MCF 10A (cell line): ENCODE measurements at regions not wholly inside any gene's neighbourhood (a gene's known extent, or its start where the extent isn't known, plus 50 kb on each side); places are given as distances from the start of the nearest gene placed in this dataset.

Experiments
- BruUV-seq: library from RNA; stranded (reverse); fragments of 400-500 nt; replicated peaks from 2 replicates; lab custom pipeline; 2021; lab: Mats Ljungman, UMichigan
- CTCF ChIA-PET: fragments of 300-600 bp; sonication (Branson Sonifier 250); formaldehyde crosslinking; extraction: SDS; loops from one replicate; lab custom pipeline; 2021; ENCODE audit warnings: antibody characterized with exemption, inconsistent platforms; lab: Yijun Ruan, JAX
- POLR2A ChIA-PET: fragments of 300-600, 350-650 bp; sonication (Branson Sonifier 250); formaldehyde crosslinking; extraction: SDS; loops from one replicate; lab custom pipeline; 2020; ENCODE audit warnings: antibody characterized with exemption, inconsistent platforms; lab: Yijun Ruan, JAX
- DNase-seq: peaks from one replicate; pipeline ENCODE4 v3.0.0-alpha.2; 2018; ENCODE audit not compliant: unreplicated experiment
- H3K27ac Mint-ChIP-seq: one replicate; pipeline ENCODE4 v1.8.0; 2022; ENCODE audit warnings: mild to moderate bottlenecking, low read depth, mixed read lengths; ENCODE audit not compliant: unreplicated experiment
- H3K27me3 Mint-ChIP-seq: one replicate; pipeline ENCODE4 v1.8.0; 2022; ENCODE audit warnings: mixed read lengths; ENCODE audit not compliant: insufficient read depth, unreplicated experiment
- H3K36me3 Mint-ChIP-seq: one replicate; pipeline ENCODE4 v1.8.0; 2022; ENCODE audit warnings: mild to moderate bottlenecking, moderate library complexity, mixed read lengths; ENCODE audit not compliant: insufficient read depth, unreplicated experiment
- H3K4me1 Mint-ChIP-seq: one replicate; pipeline ENCODE4 v1.8.0; 2022; ENCODE audit warnings: mixed read lengths; ENCODE audit not compliant: insufficient read depth, unreplicated experiment
- H3K4me3 Mint-ChIP-seq: one replicate; pipeline ENCODE4 v1.8.0; 2022; ENCODE audit warnings: mild to moderate bottlenecking, moderate library complexity, mixed read lengths; ENCODE audit not compliant: unreplicated experiment
- H3K9me3 Mint-ChIP-seq: one replicate; pipeline ENCODE4 v1.8.0; 2022; ENCODE audit warnings: mixed read lengths; ENCODE audit not compliant: unreplicated experiment
- intact Hi-C: fragments of 100-400 bp; cut with micrococcal nuclease; formaldehyde crosslinking; loops from 2 replicates; pipeline ENCODE4 v1.14.1; 2022
- TF ChIP-seq, protein P1 (sequence below): fragments of 200-600 bp; IDR thresholded peaks from one replicate; pipeline ENCODE4 v1.8.0; 2022; ENCODE audit warnings: antibody characterized with exemption, mild to moderate bottlenecking; ENCODE audit not compliant: unreplicated experiment

- DNase-seq, result no peak
- Mint-ChIP-seq H3K36me3 (no peaks in the 10 kb centered on the region), H3K27ac (no peak overlapping the region), H3K4me3 (no peak overlapping the region), H3K4me1 (no peaks in the 10 kb centered on the region), H3K27me3 (no peaks in the 10 kb centered on the region), H3K9me3 (no peaks in the 10 kb centered on the region)
- intact Hi-C loops, result no loop called here
- TF ChIP-seq, protein P1, sequence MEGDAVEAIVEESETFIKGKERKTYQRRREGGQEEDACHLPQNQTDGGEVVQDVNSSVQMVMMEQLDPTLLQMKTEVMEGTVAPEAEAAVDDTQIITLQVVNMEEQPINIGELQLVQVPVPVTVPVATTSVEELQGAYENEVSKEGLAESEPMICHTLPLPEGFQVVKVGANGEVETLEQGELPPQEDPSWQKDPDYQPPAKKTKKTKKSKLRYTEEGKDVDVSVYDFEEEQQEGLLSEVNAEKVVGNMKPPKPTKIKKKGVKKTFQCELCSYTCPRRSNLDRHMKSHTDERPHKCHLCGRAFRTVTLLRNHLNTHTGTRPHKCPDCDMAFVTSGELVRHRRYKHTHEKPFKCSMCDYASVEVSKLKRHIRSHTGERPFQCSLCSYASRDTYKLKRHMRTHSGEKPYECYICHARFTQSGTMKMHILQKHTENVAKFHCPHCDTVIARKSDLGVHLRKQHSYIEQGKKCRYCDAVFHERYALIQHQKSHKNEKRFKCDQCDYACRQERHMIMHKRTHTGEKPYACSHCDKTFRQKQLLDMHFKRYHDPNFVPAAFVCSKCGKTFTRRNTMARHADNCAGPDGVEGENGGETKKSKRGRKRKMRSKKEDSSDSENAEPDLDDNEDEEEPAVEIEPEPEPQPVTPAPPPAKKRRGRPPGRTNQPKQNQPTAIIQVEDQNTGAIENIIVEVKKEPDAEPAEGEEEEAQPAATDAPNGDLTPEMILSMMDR, result no peak
- ChIA-PET CTCF (no interaction called here), POLR2A (no interaction called here)
- no TSS peak for BruUV-seq
Measured at GRCh38 chr12:90067791-90068190, 359.2 kb upstream of the ATP2B1 start.

- BruUV-seq, result no TSS peak
- DNase-seq, result no peak
- no peak overlapping the region for H3K27ac Mint-ChIP-seq
- CTCF ChIA-PET, result no interaction called here
- no peak overlapping the region for H3K4me3 Mint-ChIP-seq
- POLR2A ChIA-PET, result no interaction called here
- H3K36me3 Mint-ChIP-seq, result peaks cover 7% of the 10 kb centered on the region
- TF ChIP-seq, protein P1, result no peak
- intact Hi-C loops, result no loop called here
- no peaks in the 10 kb centered on the region for H3K27me3 Mint-ChIP-seq
- H3K9me3 Mint-ChIP-seq, result no peaks in the 10 kb centered on the region
- H3K4me1 Mint-ChIP-seq, result no peaks in the 10 kb centered on the region
Measured at GRCh38 chr12:90064852-90065801, 356.5 kb upstream of the ATP2B1 start.

DNA sequence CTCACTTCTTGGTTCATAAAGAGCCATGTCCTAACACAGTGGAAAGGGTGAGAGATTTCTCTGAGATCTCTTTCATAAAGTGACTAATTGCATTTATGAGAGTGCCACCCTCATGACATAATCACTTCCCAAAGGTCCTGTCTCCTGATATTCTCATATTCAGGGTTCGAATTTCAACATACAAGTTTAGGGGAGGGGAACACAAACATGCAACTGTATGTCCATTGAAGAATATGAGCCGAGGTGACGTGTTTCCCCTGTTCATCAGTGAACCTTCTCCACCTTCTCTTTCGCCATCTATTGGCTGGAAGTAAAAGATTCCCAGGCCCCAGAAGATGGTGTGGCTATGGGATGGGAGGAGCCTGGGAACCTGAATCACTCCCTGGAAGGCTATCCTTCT is 354.2 kb upstream of the ATP2B1 start:
- no TSS peak for BruUV-seq
- Mint-ChIP-seq H3K27ac (no peak overlapping the region), H3K27me3 (no peaks in the 10 kb centered on the region), H3K9me3 (no peaks in the 10 kb centered on the region), H3K36me3 (peaks cover 7% of the 10 kb centered on the region), H3K4me1 (no peaks in the 10 kb centered on the region), H3K4me3 (no peak overlapping the region)
- TF ChIP-seq, protein P1, result no peak
- intact Hi-C loops, result no loop called here
- ChIA-PET POLR2A (no interaction called here), CTCF (no interaction called here)
- DNase-seq, result no peak

GRCh38 chr12:90061809-90062208 is 353.2 kb upstream of the ATP2B1 start:
- H3K27ac Mint-ChIP-seq, result no peak overlapping the region
- intact Hi-C loops, result no loop called here
- H3K4me3 Mint-ChIP-seq, result no peak overlapping the region
- TF ChIP-seq, protein P1, result no peak
- no peak for DNase-seq
- H3K9me3 Mint-ChIP-seq, result no peaks in the 10 kb centered on the region
- ChIA-PET CTCF (no interaction called here), POLR2A (no interaction called here)
- no peaks in the 10 kb centered on the region for H3K27me3 Mint-ChIP-seq
- peaks cover 7% of the 10 kb centered on the region for H3K36me3 Mint-ChIP-seq
- no peaks in the 10 kb centered on the region for H3K4me1 Mint-ChIP-seq
- BruUV-seq, result no TSS peak
